Gastrocnemius medialis (tissue), 4 donors: ENCODE measurements at regions not wholly inside any gene's neighbourhood (a gene's known extent, or its start where the extent isn't known, plus 50 kb on each side); places are given as distances from the start of the nearest gene placed in this dataset.

Experiments used
- CTCF ChIP-seq, 5 experiments: fragments of 450-650 bp in 3 of 5; fragments of 200-600 bp in 2 of 5; sonication (generic) in 2 of 5; IDR thresholded peaks in 4 of 5; conservative IDR thresholded peaks in 1 of 5; 1 replicate in 4 of 5; 2 replicates in 1 of 5; pipeline ENCODE4 v1.5.1; 2016 to 2019; ENCODE audit warnings: antibody characterized with exemption in 5 of 5, mild to moderate bottlenecking in 3 of 5, moderate library complexity in 3 of 5
- POLR2A ChIP-seq, 2 donors: fragments of 450-650 bp; IDR thresholded peaks; one replicate each; pipeline ENCODE4 v1.6.1; 2017; ENCODE audit warnings: antibody characterized with exemption in 2 of 2, mild to moderate bottlenecking in 2 of 2, moderate library complexity in 2 of 2

- TF ChIP-seq CTCF (IDR thresholded peaks at IDR 0.05 in 4 of 5, conservative IDR thresholded peaks at IDR 0.05 in 1 of 5) (no peak), POLR2A (IDR thresholded peaks at IDR 0.05) (no peak)
These were observed 67.9 kb upstream of the MARCHF10 start for GRCh38 chr17:62876063-62876462.
